Glutamatergic neuron (in vitro differentiated cells): ENCODE measurements at regions not wholly inside any gene's neighbourhood (a gene's known extent, or its start where the extent isn't known, plus 50 kb on each side); places are given as distances from the start of the nearest gene placed in this dataset.

Experiments used
- DNase-seq: peaks from one replicate; pipeline ENCODE4 v3.0.0; 2022
- H3K27ac Mint-ChIP-seq: one replicate; pipeline ENCODE4 v1.8.0; 2020; ENCODE audit warnings: mild to moderate bottlenecking, mixed read lengths, inconsistent platforms; ENCODE audit not compliant: unreplicated experiment
- H3K27me3 Mint-ChIP-seq: one replicate; pipeline ENCODE4 v1.8.0; 2020; ENCODE audit warnings: mild to moderate bottlenecking, moderate library complexity, mixed read lengths, inconsistent platforms; ENCODE audit not compliant: unreplicated experiment
- H3K36me3 Mint-ChIP-seq: one replicate; pipeline ENCODE4 v1.8.0; 2020; ENCODE audit warnings: mild to moderate bottlenecking, mixed read lengths, inconsistent platforms; ENCODE audit not compliant: unreplicated experiment
- H3K4me1 Mint-ChIP-seq: one replicate; pipeline ENCODE4 v1.8.0; 2020; ENCODE audit warnings: mild to moderate bottlenecking, low read depth, mixed read lengths, inconsistent platforms; ENCODE audit not compliant: unreplicated experiment
- H3K4me3 Mint-ChIP-seq: one replicate; pipeline ENCODE4 v1.8.0; 2020; ENCODE audit warnings: mild to moderate bottlenecking, mixed read lengths, inconsistent platforms; ENCODE audit not compliant: unreplicated experiment
- H3K9me3 Mint-ChIP-seq: one replicate; pipeline ENCODE4 v1.8.0; 2020; ENCODE audit warnings: mild to moderate bottlenecking, moderate library complexity, mixed read lengths, inconsistent platforms; ENCODE audit not compliant: unreplicated experiment
- TF ChIP-seq, protein P1 (sequence below): fragments of 200-600 bp; sonication (generic); IDR thresholded peaks from one replicate; pipeline ENCODE4 v1.5.0; 2021; ENCODE audit not compliant: partially characterized antibody, unreplicated experiment

DNA sequence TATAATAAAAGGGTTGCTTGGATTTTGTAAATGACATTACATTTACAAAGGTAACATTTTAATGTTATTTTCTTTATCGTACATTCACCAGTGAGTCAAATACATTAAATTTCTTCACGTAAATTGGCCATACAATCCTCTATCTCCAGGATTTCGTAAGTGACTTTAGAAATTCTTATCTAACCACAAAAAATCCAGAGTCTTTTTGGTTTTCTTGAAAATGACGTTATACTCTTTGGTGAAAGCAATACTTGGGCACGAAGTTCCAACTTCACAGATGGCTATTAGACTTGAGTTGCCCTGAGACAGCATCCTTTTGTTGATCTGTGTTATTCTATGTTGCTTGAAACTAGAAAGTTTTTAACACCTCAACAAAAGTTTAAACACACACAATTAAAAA is 87.4 kb upstream of the CDH10 start:
- no peak for DNase-seq
- Mint-ChIP-seq H3K4me1 (no peaks in the 10 kb centered on the region), H3K27ac (no peak overlapping the region), H3K9me3 (no peaks in the 10 kb centered on the region), H3K4me3 (no peak overlapping the region), H3K27me3 (no peaks in the 10 kb centered on the region), H3K36me3 (no peaks in the 10 kb centered on the region)
- TF ChIP-seq, protein P1, sequence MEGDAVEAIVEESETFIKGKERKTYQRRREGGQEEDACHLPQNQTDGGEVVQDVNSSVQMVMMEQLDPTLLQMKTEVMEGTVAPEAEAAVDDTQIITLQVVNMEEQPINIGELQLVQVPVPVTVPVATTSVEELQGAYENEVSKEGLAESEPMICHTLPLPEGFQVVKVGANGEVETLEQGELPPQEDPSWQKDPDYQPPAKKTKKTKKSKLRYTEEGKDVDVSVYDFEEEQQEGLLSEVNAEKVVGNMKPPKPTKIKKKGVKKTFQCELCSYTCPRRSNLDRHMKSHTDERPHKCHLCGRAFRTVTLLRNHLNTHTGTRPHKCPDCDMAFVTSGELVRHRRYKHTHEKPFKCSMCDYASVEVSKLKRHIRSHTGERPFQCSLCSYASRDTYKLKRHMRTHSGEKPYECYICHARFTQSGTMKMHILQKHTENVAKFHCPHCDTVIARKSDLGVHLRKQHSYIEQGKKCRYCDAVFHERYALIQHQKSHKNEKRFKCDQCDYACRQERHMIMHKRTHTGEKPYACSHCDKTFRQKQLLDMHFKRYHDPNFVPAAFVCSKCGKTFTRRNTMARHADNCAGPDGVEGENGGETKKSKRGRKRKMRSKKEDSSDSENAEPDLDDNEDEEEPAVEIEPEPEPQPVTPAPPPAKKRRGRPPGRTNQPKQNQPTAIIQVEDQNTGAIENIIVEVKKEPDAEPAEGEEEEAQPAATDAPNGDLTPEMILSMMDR: no peak

DNA sequence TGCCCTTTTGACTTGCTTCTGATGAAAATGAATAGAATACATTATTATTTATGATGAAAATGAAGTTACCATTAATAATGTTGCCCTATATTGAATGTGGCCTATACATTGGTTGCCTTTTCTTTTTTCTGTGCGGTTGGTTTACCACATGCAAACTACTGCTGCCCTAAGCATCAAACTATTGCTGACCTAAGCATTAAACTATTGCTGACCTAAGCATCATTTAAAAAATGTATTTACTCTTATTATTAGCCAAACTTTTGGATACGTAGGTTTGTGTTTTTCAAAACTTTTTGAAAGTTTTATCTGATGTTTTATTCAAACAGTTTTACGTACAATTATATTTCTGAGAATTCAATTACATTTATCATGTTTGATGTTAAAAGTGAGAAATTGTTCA is 76.0 kb upstream of the CDH10 start:
- no peak for DNase-seq
- TF ChIP-seq, protein P1: no peak
- Mint-ChIP-seq H3K27me3 (no peaks in the 10 kb centered on the region), H3K27ac (no peak overlapping the region), H3K9me3 (peaks cover 2% of the 10 kb centered on the region), H3K4me1 (no peaks in the 10 kb centered on the region), H3K36me3 (peaks cover 5% of the 10 kb centered on the region), H3K4me3 (no peak overlapping the region)

DNA sequence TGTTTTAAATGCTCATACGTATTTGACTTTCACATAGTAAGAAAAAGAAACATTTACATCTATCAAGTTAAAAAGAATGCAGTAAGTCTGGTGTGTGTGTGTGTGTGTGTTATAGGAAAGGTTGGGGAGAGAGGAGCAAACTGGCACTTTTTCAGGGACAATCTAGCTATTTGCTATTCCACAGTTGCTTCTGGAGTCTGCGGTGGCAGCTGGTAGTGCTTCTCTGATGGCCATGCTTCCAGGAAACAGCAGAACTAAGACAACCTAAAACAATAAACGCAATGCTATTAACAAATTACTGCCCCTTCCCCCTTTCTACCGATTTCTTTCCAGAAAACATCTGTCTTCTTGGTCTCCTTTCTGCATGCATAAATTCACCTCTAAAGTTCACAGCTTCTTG is 70.0 kb upstream of the CDH10 start:
- no peaks in the 10 kb centered on the region for H3K27me3 Mint-ChIP-seq
- H3K9me3 Mint-ChIP-seq: no peaks in the 10 kb centered on the region
- H3K4me1 Mint-ChIP-seq: peaks cover 12% of the 10 kb centered on the region
- no peaks in the 10 kb centered on the region for H3K36me3 Mint-ChIP-seq
- no peak for DNase-seq
- H3K27ac Mint-ChIP-seq: peak overlapping the region; percentile 75
- no peak overlapping the region for H3K4me3 Mint-ChIP-seq
- TF ChIP-seq, protein P1: no peak

DNA sequence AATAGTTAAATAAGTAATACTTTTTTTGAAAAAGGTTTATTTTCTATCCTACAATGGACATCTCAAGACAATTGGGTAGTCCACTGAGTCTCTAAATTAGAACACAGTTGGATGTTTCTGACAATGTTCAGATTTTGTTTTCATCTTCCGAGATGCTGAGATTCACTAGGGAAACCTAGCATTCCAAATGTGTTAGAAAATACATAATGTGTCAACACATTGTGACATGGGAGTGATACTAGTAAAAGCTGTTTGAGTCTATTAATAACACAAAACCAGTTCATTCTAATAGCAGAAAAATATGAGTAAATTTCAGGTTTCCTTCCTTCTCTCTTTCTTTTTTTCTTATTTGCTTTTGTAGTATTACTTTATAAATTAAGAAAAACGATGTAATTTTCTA is 68.2 kb upstream of the CDH10 start:
- TF ChIP-seq, protein P1: no peak
- H3K36me3 Mint-ChIP-seq: no peaks in the 10 kb centered on the region
- H3K27ac Mint-ChIP-seq: no peak overlapping the region
- H3K4me1 Mint-ChIP-seq: peaks cover 12% of the 10 kb centered on the region
- DNase-seq: no peak
- no peaks in the 10 kb centered on the region for H3K27me3 Mint-ChIP-seq
- no peak overlapping the region for H3K4me3 Mint-ChIP-seq
- no peaks in the 10 kb centered on the region for H3K9me3 Mint-ChIP-seq

DNA sequence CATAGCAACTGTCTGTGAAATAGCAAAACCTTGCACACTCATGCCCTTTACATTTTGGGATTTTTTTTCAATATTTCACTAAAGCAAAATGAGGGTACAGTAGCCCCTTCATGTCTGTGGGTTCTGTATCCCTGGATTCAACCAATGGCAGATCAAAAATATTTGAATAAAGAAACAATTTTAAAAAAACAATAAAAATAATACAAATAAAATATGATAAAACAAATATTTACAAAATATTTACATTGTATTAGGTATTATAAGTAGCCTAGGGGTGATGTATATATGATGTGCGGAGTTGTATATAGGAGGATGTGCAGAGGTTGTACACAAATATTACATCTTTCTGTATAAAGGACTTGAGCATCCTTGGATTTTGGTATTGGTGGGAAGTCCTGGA is 67.3 kb upstream of the CDH10 start:
- no peak for DNase-seq
- peaks cover 12% of the 10 kb centered on the region for H3K4me1 Mint-ChIP-seq
- TF ChIP-seq, protein P1: no peak
- H3K36me3 Mint-ChIP-seq: no peaks in the 10 kb centered on the region
- no peak overlapping the region for H3K4me3 Mint-ChIP-seq
- H3K27me3 Mint-ChIP-seq: no peaks in the 10 kb centered on the region
- H3K27ac Mint-ChIP-seq: no peak overlapping the region
- no peaks in the 10 kb centered on the region for H3K9me3 Mint-ChIP-seq
